HG03139 (cell line): ENCODE measurements at regions not wholly inside any gene's neighbourhood (a gene's known extent, or its start where the extent isn't known, plus 50 kb on each side); places are given as distances from the start of the nearest gene placed in this dataset.

Experiments
- ATAC-seq: cut with Tn5 transposase; IDR thresholded peaks from one replicate; pipeline ENCODE4 v1.9.1; 2021; ENCODE audit not compliant: unreplicated experiment

GRCh38 chr2:147384659-147385058, 460.2 kb upstream of the ACVR2A start:
- ATAC-seq = no peak

DNA sequence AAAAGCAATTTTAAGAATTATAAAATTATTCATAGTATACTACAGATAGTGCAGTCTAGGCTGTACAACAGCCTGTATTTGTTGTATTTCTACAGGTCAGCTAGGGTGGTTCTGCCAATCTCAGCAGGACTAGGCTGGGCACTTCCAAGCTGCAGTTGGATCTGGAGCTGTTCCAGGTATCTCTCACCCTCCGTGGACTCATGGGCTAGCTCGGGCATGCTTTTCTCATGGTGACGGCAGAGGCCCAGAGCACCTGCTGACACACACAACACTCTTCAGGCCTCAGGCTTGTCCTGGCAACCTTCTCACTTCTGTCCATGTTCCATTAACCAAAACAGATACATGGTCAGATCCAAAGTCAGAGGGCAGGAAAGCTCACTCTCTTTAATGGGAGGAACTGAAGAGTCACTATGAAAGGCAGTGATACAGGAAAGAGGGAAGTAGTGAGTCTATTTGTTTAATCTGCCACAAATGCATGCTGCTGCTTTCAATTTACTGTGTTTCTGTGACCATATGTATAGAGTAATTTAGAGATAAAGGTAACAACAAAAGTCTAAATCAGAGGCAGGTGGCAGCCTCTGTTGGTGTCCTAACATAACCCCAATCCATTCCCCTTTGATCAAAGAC, 462.4 kb upstream of the ACVR2A start:
- no peak for ATAC-seq

DNA sequence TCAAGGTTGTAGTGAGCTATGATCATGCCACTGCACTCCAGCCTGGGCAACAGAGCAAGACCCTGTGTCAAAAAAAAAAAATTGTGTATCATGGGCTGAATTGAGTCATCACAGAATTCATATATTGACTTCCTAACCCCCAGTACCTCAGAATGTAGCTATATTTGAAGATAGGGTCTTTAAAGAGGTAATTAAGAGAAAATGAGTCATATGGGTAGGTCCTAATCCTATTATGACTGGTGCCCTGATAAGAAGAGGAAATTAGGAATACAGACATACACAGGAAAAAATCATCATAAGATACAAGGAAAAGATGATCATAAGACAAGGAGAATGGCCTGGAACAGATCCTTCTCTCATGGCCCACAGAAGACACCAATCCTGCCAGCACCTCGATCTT, 466.4 kb upstream of the ACVR2A start:
- ATAC-seq = no peak

- ATAC-seq = no peak
These were observed 469.8 kb upstream of the ACVR2A start for GRCh38 chr2:147375073-147375472.

DNA sequence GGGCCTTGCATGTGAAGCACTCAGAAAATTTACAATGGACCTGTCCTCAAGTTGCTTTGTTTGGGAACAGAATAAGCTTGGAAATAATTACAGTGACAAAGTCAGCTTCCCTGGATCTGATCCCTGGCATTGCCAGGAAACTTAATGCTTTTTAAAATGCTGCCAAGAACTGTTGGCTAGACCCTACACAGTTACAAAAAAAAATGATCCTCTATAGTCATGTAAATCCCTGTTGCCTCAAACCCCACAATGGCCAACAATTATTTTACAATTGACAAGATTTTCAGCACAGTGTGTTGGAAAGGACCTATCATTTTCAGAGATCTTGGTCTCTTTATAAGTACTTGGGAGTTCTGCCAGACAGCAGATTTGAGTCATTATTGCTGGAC, 470.4 kb upstream of the ACVR2A start:
- ATAC-seq = no peak

GRCh38 chr2:147373800-147374422, 470.9 kb upstream of the ACVR2A start:
- ATAC-seq = no peak

DNA sequence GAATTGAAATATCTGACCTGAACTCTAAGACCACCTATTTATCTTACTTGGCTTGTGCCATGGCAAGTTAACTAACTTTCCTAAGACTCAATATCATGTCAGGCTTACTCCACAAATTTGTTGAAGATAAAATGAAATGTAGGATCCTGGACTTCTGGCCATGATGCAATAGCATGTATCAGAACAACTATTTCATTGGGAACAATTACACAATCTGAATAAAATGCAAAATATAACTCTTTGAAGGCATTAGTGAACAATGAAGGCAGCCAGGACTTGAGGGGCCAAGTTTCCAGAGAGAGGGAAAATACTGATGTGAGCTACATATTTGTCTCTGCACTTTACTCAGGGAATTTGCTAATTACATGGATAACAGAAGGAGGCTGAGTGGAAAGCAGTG, 476.5 kb upstream of the ACVR2A start:
- no peak for ATAC-seq

- no peak for ATAC-seq
These were observed 478.6 kb upstream of the ACVR2A start for GRCh38 chr2:147366279-147366678.

GRCh38 chr2:147365622-147366021, 479.2 kb upstream of the ACVR2A start:
- ATAC-seq = no peak

- ATAC-seq = no peak
These were observed 480.2 kb upstream of the ACVR2A start for GRCh38 chr2:147364597-147364996.

GRCh38 chr2:147363181-147363580, 481.6 kb upstream of the ACVR2A start:
- no peak for ATAC-seq

DNA sequence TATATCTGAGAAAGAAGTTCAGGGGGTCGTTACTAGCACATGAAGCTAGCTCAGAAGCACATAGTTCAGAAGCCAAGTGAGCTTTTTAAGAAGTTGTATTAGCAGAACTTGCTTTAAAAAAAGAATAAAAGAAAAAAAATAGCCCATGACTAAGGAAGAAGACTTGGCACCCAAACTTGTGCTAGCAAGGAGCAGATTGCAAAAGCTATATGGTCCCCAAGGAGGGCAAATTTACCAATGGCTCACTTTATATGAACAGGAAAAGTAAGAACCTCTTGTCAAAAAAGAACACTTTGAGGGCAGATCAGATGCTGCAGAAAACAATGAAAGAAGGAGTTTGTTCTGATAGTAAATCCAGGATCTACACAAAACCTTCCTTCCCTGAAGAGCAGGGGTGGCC, 486.5 kb upstream of the ACVR2A start:
- ATAC-seq = no peak

DNA sequence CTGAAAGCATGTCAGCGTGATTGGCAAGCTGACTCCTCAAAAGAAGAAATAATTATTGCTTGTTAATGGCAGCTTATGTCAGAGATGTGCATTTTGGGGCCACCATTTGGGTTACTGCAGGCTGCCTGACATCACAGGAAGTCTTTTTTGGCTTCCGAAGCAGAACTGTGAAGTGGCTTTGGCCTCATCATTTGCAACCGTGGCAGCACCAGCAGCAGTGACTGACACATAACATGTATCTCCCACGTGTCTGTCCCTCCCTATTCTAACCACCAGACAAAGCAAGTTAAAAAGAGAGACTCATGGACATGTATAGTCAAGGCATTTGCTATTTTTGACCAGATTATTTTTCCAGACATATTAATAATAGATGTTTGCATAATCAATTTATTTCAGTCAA, 488.7 kb upstream of the ACVR2A start:
- ATAC-seq = no peak

- no peak for ATAC-seq
These were observed 489.1 kb upstream of the ACVR2A start for GRCh38 chr2:147355706-147356105.

- no peak for ATAC-seq
These were observed 491.8 kb upstream of the ACVR2A start for GRCh38 chr2:147353072-147353381.

DNA sequence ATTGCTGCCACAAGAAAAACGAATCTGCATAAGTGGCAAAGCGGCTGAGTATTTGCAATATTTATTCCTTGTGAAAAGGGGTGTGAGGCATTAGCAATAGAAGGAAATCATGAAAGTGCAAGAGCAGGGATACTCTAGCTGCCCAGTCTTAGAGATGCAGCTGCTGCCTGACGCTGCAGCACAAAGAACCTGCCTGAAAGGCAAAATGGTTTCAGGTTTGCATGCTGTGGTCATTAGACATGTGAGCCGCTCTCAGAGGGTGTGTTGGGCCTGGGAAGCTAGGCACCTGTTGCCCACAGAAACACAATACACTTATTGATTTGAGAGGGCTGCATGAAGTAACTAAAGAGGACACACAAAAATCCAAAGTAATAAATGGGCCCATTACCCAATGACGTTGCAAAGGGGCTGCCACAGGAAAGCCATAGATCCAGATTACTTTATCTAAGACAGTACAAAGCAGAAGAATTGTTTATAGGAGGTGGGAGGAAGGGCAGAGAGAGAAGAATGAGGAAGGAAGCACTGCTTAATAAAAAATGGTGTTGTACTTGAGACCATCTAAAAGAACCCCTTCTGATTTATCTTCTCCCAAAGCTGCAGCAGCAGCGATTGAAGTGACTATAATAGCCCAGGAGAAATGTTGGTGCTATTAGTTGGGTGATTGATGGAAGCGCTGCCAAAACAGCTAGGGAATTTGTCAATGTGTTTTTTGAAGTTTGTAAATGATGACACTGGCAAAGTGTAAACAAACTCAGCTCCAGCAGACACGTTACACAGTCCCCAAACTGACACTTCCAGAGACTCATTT, 492.4 kb upstream of the ACVR2A start:
- ATAC-seq = no peak

GRCh38 chr2:147351784-147352183, 493.0 kb upstream of the ACVR2A start:
- no peak for ATAC-seq

DNA sequence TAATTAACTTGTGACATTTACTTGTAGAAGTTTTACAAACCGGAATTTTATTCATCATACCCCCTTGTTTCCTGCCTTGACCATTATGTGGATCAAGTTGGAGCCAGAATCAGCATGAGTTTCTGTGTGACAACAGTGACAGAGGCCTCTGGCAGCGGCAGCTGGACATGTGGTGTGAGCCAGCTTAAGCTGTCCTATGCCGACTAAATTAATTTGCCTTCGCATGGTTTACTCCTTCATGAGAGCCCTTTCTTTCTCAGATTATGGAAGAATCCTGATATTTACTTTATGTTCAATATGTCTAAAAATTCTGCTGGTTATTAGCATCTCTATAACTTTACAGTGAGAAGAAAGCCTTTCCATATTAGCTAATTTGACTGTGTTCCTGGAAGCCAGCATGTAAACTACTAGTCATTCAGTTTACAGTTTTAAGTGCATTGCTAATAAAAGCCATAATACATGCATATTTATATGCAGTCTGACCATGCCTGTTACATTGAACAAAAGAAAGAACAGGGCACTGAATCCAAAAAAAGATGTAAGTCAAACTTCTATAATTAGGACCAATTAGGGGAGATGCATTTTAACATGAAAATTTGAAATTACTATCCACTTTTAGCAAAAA, 495.8 kb upstream of the ACVR2A start:
- no peak for ATAC-seq

DNA sequence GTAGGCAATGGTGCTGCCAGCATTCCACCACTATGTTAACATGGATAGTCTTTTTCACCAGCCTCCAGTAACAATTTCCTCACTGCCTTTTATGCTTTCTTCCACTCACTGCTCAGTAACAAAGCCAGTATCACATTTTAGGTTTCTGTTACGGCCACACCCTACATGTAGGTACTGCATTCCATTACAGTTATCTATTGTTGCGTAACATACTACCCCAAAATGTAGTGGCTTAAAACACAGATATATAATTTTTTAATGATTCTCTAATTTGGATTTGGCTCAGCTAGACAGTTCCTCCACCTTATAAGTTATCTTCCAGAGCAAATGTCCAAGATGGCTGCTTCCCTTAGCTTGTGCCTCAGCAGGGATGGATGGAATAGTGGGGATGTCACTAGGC, 498.7 kb upstream of the ACVR2A start:
- ATAC-seq = no peak

- no peak for ATAC-seq
These were observed 499.6 kb upstream of the ACVR2A start for GRCh38 chr2:147345246-147345645.

- ATAC-seq = no peak
These were observed 502.5 kb upstream of the ACVR2A start for GRCh38 chr2:147342329-147342728.

DNA sequence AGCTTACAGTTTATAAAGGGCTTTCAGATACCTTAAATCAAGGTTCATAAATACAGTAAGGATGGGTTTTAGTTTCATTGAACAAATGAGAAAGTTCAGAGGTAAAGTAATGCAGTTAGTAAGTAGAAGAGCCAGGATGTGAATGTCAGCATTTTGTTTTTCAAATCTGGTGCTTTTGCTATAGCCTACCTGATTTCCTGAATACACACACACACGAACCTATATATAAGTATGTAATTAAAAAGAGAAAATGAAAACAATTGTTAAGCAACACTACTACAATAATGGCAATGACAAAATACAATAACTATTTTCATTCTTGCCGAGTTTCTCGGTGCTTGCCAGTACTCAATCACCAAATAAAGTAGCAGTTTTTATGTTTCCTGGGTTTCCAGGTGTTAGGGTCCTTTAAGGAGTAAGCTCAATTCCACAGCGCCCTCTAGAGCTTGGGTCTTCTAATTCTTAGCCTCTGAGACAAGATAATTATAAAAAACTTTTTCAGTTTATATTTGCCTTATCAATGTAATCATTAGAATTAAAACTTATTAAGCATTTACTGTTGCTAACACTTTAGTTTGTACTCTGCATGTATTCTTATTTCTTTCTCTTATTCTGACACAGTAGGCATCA, 512.9 kb upstream of the ACVR2A start:
- no peak for ATAC-seq
